ENCODE measurements at regions not wholly inside any gene's neighbourhood (a gene's known extent, or its start where the extent isn't known, plus 50 kb on each side); places are given as distances from the start of the nearest gene placed in this dataset.

DNA sequence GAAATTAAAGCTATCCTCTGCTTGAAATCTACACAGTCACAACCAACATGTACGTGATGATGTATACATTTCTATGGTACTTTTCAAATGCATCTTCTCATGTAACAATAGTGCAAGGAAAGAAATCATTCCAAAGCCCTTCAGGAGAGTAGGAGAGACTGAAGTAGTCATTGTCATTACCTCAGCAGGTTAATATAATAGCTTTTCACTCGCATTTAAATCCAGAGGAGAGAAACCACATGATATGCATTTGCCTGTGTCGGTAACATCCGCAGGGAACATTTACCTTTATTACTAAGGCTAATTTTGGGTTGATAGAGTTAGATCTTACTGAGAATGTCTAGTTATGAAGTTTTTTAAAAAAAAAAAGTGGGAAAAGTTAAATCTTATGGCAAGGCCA, 186.6 kb upstream of the DTNBP1 start:
- TF ChIP-seq JUND (IDR thresholded peaks at IDR 0.05) (no peak), TEAD4 (IDR thresholded peaks at IDR 0.05; ENCODE audit: borderline replicate concordance, insufficient read depth) (no peak)
